H9 (cell line): ENCODE measurements at regions not wholly inside any gene's neighbourhood (a gene's known extent, or its start where the extent isn't known, plus 50 kb on each side); places are given as distances from the start of the nearest gene placed in this dataset.

ENCODE experiments used
- DNase-seq: peaks from one replicate; pipeline ENCODE4 v3.0.0-alpha.2; 2017
- H2AFZ ChIP-seq: one replicate; pipeline ENCODE4 v1.6.1; 2013; ENCODE audit warnings: mild to moderate bottlenecking, low read length, control low read depth, moderate library complexity
- H2AK5ac ChIP-seq: 2 replicates; pipeline ENCODE4 v1.6.1; 2013; ENCODE audit warnings: low read length, control low read depth, mixed read lengths; ENCODE audit not compliant: insufficient read length
- H2BK120ac ChIP-seq: one replicate; pipeline ENCODE4 v1.6.1; 2013; ENCODE audit warnings: low read depth, mild to moderate bottlenecking, low read length, control low read depth, inconsistent platforms; ENCODE audit not compliant: poor library complexity, severe bottlenecking
- H2BK12ac ChIP-seq: 2 replicates; pipeline ENCODE4 v1.6.1; 2013; ENCODE audit warnings: low read length, control low read depth, mixed read lengths, low read depth; ENCODE audit not compliant: insufficient read length
- H2BK15ac ChIP-seq: 2 replicates; pipeline ENCODE4 v1.6.1; 2013; ENCODE audit warnings: low read depth, low read length, control low read depth
- H2BK20ac ChIP-seq: one replicate; pipeline ENCODE4 v1.6.1; 2013; ENCODE audit warnings: low read depth, mild to moderate bottlenecking, low read length, control low read depth, inconsistent platforms; ENCODE audit not compliant: poor library complexity, severe bottlenecking
- H2BK5ac ChIP-seq: 2 replicates; pipeline ENCODE4 v1.6.1; 2013; ENCODE audit warnings: low read length, control low read depth, mixed read lengths; ENCODE audit not compliant: insufficient read length
- H3K14ac ChIP-seq: 2 replicates; pipeline ENCODE4 v1.6.1; 2013; ENCODE audit warnings: low read length, control low read depth; ENCODE audit not compliant: insufficient read depth
- H3K18ac ChIP-seq: 2 replicates; pipeline ENCODE4 v1.6.1; 2013; ENCODE audit warnings: low read depth, mild to moderate bottlenecking, mixed read lengths, low read length, control low read depth; ENCODE audit not compliant: insufficient read length
- H3K23ac ChIP-seq: 2 replicates; pipeline ENCODE4 v1.6.1; 2013; ENCODE audit warnings: low read length, control low read depth, mixed read lengths, low read depth; ENCODE audit not compliant: insufficient read length
- H3K23me2 ChIP-seq: 2 replicates; pipeline ENCODE4 v1.6.1; 2013; ENCODE audit warnings: low read depth, mild to moderate bottlenecking, mixed read lengths, low read length, control low read depth; ENCODE audit not compliant: insufficient read length, poor library complexity, severe bottlenecking
- H3K27ac ChIP-seq: 2 replicates; pipeline ENCODE4 v1.5.1; 2013; ENCODE audit warnings: low read length, control low read depth, mixed read lengths, low read depth; ENCODE audit not compliant: insufficient read length
- H3K27me3 ChIP-seq: 2 replicates; pipeline ENCODE4 v1.6.1; 2013; ENCODE audit warnings: low read length, control low read depth, inconsistent platforms; ENCODE audit not compliant: insufficient read depth
- H3K4ac ChIP-seq: 2 replicates; pipeline ENCODE4 v1.6.1; 2013; ENCODE audit warnings: low read depth, mild to moderate bottlenecking, control low read depth, inconsistent platforms, low read length, moderate library complexity
- H3K4me1 ChIP-seq: 2 replicates; pipeline ENCODE4 v1.6.1; 2013; ENCODE audit warnings: low read length, control low read depth, inconsistent platforms; ENCODE audit not compliant: insufficient read depth
- H3K4me2 ChIP-seq: 2 replicates; pipeline ENCODE4 v1.6.1; 2013; ENCODE audit warnings: low read length, control low read depth, mixed read lengths; ENCODE audit not compliant: insufficient read length, insufficient read depth
- H3K56ac ChIP-seq: 2 replicates; pipeline ENCODE4 v1.6.1; 2013; ENCODE audit warnings: low read depth, mild to moderate bottlenecking, mixed read lengths, low read length, control low read depth; ENCODE audit not compliant: insufficient read length
- H3K79me1 ChIP-seq: 2 replicates; pipeline ENCODE4 v1.6.1; 2013; ENCODE audit warnings: low read depth, mild to moderate bottlenecking, moderate library complexity, low read length, control low read depth, inconsistent platforms; ENCODE audit not compliant: insufficient read depth, poor library complexity, severe bottlenecking
- H3K79me2 ChIP-seq: 2 replicates; pipeline ENCODE4 v1.6.1; 2013; ENCODE audit warnings: low read length, control low read depth, inconsistent platforms; ENCODE audit not compliant: insufficient read depth
- H3K9ac ChIP-seq: 2 replicates; pipeline ENCODE4 v1.6.1; 2013; ENCODE audit warnings: low read length, control low read depth, mixed read lengths; ENCODE audit not compliant: insufficient read length; ENCODE audit errors: extremely low read depth
- H3K9me3 ChIP-seq: one replicate; pipeline ENCODE4 v1.6.1; 2013; ENCODE audit warnings: low read depth, low read length, inconsistent platforms; ENCODE audit not compliant: control insufficient read depth
- H3T11ph ChIP-seq: one replicate; pipeline ENCODE4 v1.6.1; 2013; ENCODE audit warnings: mild to moderate bottlenecking, low read length, control low read depth, inconsistent platforms
- H4K20me1 ChIP-seq: one replicate; pipeline ENCODE4 v1.6.1; 2013; ENCODE audit not compliant: control insufficient read depth, insufficient read length, insufficient read depth
- H4K5ac ChIP-seq: 2 replicates; pipeline ENCODE4 v1.6.1; 2013; ENCODE audit warnings: low read depth, mild to moderate bottlenecking, mixed read lengths, low read length, control low read depth; ENCODE audit not compliant: insufficient read length
- H4K8ac ChIP-seq: replicated peaks from 2 replicates; pipeline ENCODE4 v1.6.1; 2013; ENCODE audit warnings: low read length, control low read depth, mixed read lengths, low read depth; ENCODE audit not compliant: insufficient read length
- H4K91ac ChIP-seq: 2 replicates; pipeline ENCODE4 v1.6.1; 2013; ENCODE audit warnings: low read depth, mild to moderate bottlenecking, moderate library complexity, mixed read lengths, low read length, control low read depth; ENCODE audit not compliant: insufficient read length
- H3K27ac Mint-ChIP-seq, 3 experiments: 2 replicates in 2 of 3; 3 replicates in 1 of 3; pipeline ENCODE4 v1.8.0; 2020 to 2021; ENCODE audit warnings: mixed read lengths in 3 of 3, mild to moderate bottlenecking in 1 of 3, moderate library complexity in 1 of 3
- H3K27me3 Mint-ChIP-seq: 2 replicates; pipeline ENCODE4 v1.8.0; 2021; ENCODE audit warnings: low read depth, mild to moderate bottlenecking, moderate library complexity, mixed read lengths
- H3K36me3 Mint-ChIP-seq, 3 experiments: 2 replicates in 2 of 3; 3 replicates in 1 of 3; pipeline ENCODE4 v1.8.0; 2020 to 2021; ENCODE audit warnings: low read depth in 3 of 3, mixed read lengths in 3 of 3; ENCODE audit not compliant: insufficient read depth in 1 of 3
- H3K4me1 Mint-ChIP-seq, 2 experiments: 2 replicates each; pipeline ENCODE4 v1.8.0; 2020; ENCODE audit warnings: mixed read lengths in 2 of 2
- H3K4me3 Mint-ChIP-seq, 2 experiments: 2 replicates in 1 of 2; 3 replicates in 1 of 2; pipeline ENCODE4 v1.8.0; 2020 to 2021; ENCODE audit warnings: mild to moderate bottlenecking in 2 of 2, mixed read lengths in 2 of 2, moderate library complexity in 1 of 2
- H3K9me3 Mint-ChIP-seq, 2 experiments: 2 replicates in 1 of 2; 3 replicates in 1 of 2; pipeline ENCODE4 v1.8.0; 2020; ENCODE audit warnings: mild to moderate bottlenecking in 2 of 2, mixed read lengths in 2 of 2, moderate library complexity in 1 of 2
- whole genome bisulfite sequencing: extraction: QIAGEN DNeasy Blood & Tissue Kit; methylation state at CpG from one replicate; pipeline ENCODE4 v1.1.7; 2013; ENCODE audit warnings: missing lambda C conversion rate, low lambda C conversion rate, mixed read lengths; ENCODE audit not compliant: insufficient read length; ENCODE audit errors: extremely low coverage; 5-methylcytosine and 5-hydroxymethylcytosine counted together
- TF ChIP-seq, protein P1 (sequence below): fragments of 200-600 bp; sonication (generic); conservative IDR thresholded peaks from 3 replicates; pipeline ENCODE4 v1.8.0; 2021; ENCODE audit warnings: antibody characterized with exemption, mild to moderate bottlenecking

DNA sequence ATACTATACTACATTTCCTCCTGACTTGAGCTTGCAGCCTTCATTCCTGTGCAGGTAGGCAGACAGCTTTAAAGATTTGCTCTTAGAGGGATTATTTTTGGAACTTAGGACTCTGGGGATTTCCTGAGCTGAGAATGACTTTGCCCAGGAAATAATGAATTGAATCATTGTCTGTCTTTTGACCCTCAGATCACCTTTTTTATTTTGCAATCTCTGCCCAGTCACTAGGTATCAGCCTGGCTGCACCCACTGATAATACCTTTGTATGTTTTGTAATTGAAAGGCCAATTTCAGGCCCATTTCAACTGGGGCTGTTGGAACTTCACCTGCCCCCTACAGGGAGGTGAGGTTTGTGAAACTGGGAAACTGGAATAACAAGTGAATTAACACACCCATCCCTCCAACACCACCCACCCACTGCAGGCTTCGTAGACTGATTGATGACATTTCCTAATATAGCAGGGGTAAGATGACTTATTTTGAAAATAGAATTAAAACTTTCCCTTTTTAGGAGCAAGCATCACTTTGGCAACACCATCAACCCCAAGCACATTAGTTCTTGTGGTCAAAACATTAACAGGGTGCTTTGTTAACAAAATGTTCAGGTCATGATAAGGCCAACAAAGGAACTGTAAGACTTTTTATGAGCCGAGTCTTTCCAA, 157.1 kb upstream of the CENPW start:
- Histone ChIP-seq H2AFZ (no peak overlapping the region), H2BK5ac (no peak overlapping the region), H2AK5ac (no peak overlapping the region), H3K27ac (no peak overlapping the region), H3K79me2 (no peaks in the 10 kb centered on the region), H3K9ac (no peak overlapping the region), H3K27me3 (no peaks in the 10 kb centered on the region), H4K8ac (no peak overlapping the region), H3K4me2 (no peak overlapping the region), H3K9me3 (no peaks in the 10 kb centered on the region), H2BK20ac (no peak overlapping the region), H2BK15ac (no peak overlapping the region), H4K20me1 (no peaks in the 10 kb centered on the region), H2BK12ac (no peak overlapping the region), H3K23ac (no peak overlapping the region), H4K5ac (no peak overlapping the region), H2BK120ac (peak overlapping the region; percentile 67), H3K23me2 (peaks cover 2% of the 10 kb centered on the region), H3K79me1 (no peaks in the 10 kb centered on the region), H3K56ac (no peak overlapping the region), H3K14ac (no peak overlapping the region), H3K18ac (peak overlapping the region; percentile 69), H3T11ph (no peak overlapping the region), H3K4ac (no peak overlapping the region; the same call in 1 of the 2 replicates), H3K4me1 (peaks cover 5% of the 10 kb centered on the region; the same call in 1 of the 2 replicates), H4K91ac (no peak overlapping the region)
- Mint-ChIP-seq H3K4me3 (no peak overlapping the region), H3K36me3 (peaks cover 0 to 2% (median 0%) of the 10 kb centered on the region in 3 experiments; a peak in 3 of 7 replicates), H3K9me3 (no peaks in the 10 kb centered on the region), H3K27me3 (no peaks in the 10 kb centered on the region), H3K4me1 (peaks cover 34% of the 10 kb centered on the region in 2 experiments), H3K27ac (peak overlapping the region; percentile 32 to 80 (median 42); a peak in 4 of 7 replicates)
- no CpG with 5 or more reads among the region's 2 CpGs for WGBS
- TF ChIP-seq, protein P1, sequence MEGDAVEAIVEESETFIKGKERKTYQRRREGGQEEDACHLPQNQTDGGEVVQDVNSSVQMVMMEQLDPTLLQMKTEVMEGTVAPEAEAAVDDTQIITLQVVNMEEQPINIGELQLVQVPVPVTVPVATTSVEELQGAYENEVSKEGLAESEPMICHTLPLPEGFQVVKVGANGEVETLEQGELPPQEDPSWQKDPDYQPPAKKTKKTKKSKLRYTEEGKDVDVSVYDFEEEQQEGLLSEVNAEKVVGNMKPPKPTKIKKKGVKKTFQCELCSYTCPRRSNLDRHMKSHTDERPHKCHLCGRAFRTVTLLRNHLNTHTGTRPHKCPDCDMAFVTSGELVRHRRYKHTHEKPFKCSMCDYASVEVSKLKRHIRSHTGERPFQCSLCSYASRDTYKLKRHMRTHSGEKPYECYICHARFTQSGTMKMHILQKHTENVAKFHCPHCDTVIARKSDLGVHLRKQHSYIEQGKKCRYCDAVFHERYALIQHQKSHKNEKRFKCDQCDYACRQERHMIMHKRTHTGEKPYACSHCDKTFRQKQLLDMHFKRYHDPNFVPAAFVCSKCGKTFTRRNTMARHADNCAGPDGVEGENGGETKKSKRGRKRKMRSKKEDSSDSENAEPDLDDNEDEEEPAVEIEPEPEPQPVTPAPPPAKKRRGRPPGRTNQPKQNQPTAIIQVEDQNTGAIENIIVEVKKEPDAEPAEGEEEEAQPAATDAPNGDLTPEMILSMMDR, result no peak; the same call in 2 of the 3 replicates
- DNase-seq, result no peak
